Suprapubic skin (tissue), 4 donors: ENCODE measurements at regions not wholly inside any gene's neighbourhood (a gene's known extent, or its start where the extent isn't known, plus 50 kb on each side); places are given as distances from the start of the nearest gene placed in this dataset.

Source experiments
- POLR2A ChIP-seq, 2 donors: fragments of 450-650 bp; IDR thresholded peaks; one replicate each; pipeline ENCODE4 v1.6.1; 2017; ENCODE audit warnings: antibody characterized with exemption in 2 of 2, mild to moderate bottlenecking in 2 of 2, moderate library complexity in 2 of 2
- POLR2AphosphoS5 ChIP-seq, 3 donors: sonication (generic); formaldehyde crosslinking; IDR thresholded peaks; one replicate each; pipeline ENCODE4 v1.6.1; 2017; ENCODE audit warnings: antibody characterized with exemption in 3 of 3
- TF ChIP-seq, protein P1 (sequence below), 2 donors: fragments of 200-600 bp in 1 of 2; fragments of 450-650 bp in 1 of 2; sonication (generic) in 1 of 2; IDR thresholded peaks; one replicate each; pipeline ENCODE4 v1.5.1; 2016 to 2019; ENCODE audit warnings: antibody characterized with exemption in 2 of 2, mild to moderate bottlenecking in 1 of 2, moderate library complexity in 1 of 2

DNA sequence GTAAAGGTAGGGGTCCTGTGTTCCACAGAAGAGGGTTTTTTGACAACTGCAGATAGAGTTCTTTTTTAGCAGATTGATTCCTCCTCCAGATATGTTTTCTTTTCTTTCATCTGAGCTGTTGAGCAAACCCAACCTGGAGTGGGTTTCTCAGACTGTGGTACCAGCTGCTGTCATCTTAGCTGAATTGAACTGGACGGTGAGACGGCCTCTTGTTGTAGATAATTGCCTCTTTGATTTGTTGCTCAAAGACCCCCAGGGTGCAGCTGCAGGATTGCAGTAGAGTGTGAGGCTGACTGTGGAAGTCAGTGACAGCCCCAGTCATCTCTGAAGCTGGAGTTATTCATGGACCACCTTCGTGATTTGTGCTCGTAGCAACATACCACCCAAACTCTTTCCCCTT, 317.7 kb downstream of the AACS start:
- no peak for TF ChIP-seq POLR2AphosphoS5 (IDR thresholded peaks at IDR 0.05)
- TF ChIP-seq, protein P1, sequence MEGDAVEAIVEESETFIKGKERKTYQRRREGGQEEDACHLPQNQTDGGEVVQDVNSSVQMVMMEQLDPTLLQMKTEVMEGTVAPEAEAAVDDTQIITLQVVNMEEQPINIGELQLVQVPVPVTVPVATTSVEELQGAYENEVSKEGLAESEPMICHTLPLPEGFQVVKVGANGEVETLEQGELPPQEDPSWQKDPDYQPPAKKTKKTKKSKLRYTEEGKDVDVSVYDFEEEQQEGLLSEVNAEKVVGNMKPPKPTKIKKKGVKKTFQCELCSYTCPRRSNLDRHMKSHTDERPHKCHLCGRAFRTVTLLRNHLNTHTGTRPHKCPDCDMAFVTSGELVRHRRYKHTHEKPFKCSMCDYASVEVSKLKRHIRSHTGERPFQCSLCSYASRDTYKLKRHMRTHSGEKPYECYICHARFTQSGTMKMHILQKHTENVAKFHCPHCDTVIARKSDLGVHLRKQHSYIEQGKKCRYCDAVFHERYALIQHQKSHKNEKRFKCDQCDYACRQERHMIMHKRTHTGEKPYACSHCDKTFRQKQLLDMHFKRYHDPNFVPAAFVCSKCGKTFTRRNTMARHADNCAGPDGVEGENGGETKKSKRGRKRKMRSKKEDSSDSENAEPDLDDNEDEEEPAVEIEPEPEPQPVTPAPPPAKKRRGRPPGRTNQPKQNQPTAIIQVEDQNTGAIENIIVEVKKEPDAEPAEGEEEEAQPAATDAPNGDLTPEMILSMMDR (IDR thresholded peaks at IDR 0.05): no peak
- TF ChIP-seq POLR2A (IDR thresholded peaks at IDR 0.05): no peak
